PC-9 (cell line): ENCODE measurements at regions not wholly inside any gene's neighbourhood (a gene's known extent, or its start where the extent isn't known, plus 50 kb on each side); places are given as distances from the start of the nearest gene placed in this dataset.

ENCODE experiments used
- BruUV-seq: library from RNA; stranded (reverse); fragments of 400-500 nt; replicated peaks from 2 replicates; lab custom pipeline; 2021; lab: Mats Ljungman, UMichigan
- CTCF ChIA-PET: fragments of 300-600 bp; sonication (Branson Sonifier 250); formaldehyde crosslinking; loops from one replicate; lab custom pipeline; 2022; ENCODE audit warnings: antibody characterized with exemption; lab: Charles Lee
- POLR2A ChIA-PET: fragments of 300-600 bp; sonication (Branson Sonifier 250); formaldehyde crosslinking; loops from one replicate; lab custom pipeline; 2022; ENCODE audit warnings: antibody characterized with exemption; ENCODE audit not compliant: unreplicated experiment; lab: Charles Lee
- DNase-seq, 2 experiments: peaks; one replicate each; pipeline versions ENCODE4 v3.0.0 to v3.0.0-alpha.2; 2015 to 2022; ENCODE audit warnings: mixed read lengths in 1 of 2
- H2AFZ ChIP-seq: fragments of 200-600 bp; sonication (generic); 2 replicates; pipeline ENCODE4 v1.8.1; 2017; ENCODE audit warnings: antibody characterized with exemption
- H3F3A ChIP-seq: fragments of 200-600 bp; sonication (generic); 2 replicates; pipeline ENCODE4 v1.8.1; 2017; ENCODE audit warnings: antibody characterized with exemption, mild to moderate bottlenecking, low read depth; ENCODE audit not compliant: insufficient read depth
- H3K27ac ChIP-seq: fragments of 200-600 bp; sonication (generic); 2 replicates; pipeline ENCODE4 v1.6.1; 2016; ENCODE audit warnings: mixed run types
- H3K27me3 ChIP-seq: fragments of 200-600 bp; sonication (generic); 2 replicates; pipeline ENCODE4 v1.6.1; 2016; ENCODE audit warnings: low read depth, mixed run types; ENCODE audit not compliant: insufficient read depth
- H3K36me3 ChIP-seq: fragments of 200-600 bp; sonication (generic); 2 replicates; pipeline ENCODE4 v1.6.1; 2016; ENCODE audit warnings: low read depth, mixed run types
- H3K4me1 ChIP-seq: fragments of 200-600 bp; sonication (generic); replicated peaks from 2 replicates; pipeline ENCODE4 v1.6.1; 2016; ENCODE audit warnings: mixed run types; ENCODE audit not compliant: insufficient read depth
- H3K4me2 ChIP-seq: fragments of 200-600 bp; sonication (generic); 2 replicates; pipeline ENCODE4 v1.6.1; 2017; ENCODE audit warnings: mixed run types
- H3K4me3 ChIP-seq: fragments of 200-600 bp; sonication (generic); 2 replicates; pipeline ENCODE4 v1.6.1; 2016; ENCODE audit warnings: mixed run types
- H3K79me2 ChIP-seq: fragments of 200-600 bp; sonication (generic); 2 replicates; pipeline ENCODE4 v1.6.1; 2017; ENCODE audit warnings: low read depth, mixed run types
- H3K9me2 ChIP-seq: fragments of 200-600 bp; sonication (generic); 2 replicates; pipeline ENCODE4 v1.8.1; 2017; ENCODE audit warnings: mild to moderate bottlenecking; ENCODE audit not compliant: insufficient read depth
- H3K9me3 ChIP-seq: fragments of 200-600 bp; sonication (generic); 2 replicates; pipeline ENCODE4 v1.8.1; 2016; ENCODE audit warnings: low read depth; ENCODE audit not compliant: insufficient read depth
- H4K20me1 ChIP-seq: fragments of 200-600 bp; sonication (generic); 2 replicates; pipeline ENCODE4 v1.8.1; 2017; ENCODE audit not compliant: insufficient read depth
- CTCF ChIP-seq: fragments of 200-600 bp; sonication (generic); conservative IDR thresholded peaks from 2 replicates; pipeline ENCODE4 v1.6.1; 2017; ENCODE audit warnings: mixed run types, antibody characterized with exemption, mild to moderate bottlenecking, moderate library complexity
- EZH2 ChIP-seq: fragments of 200-600 bp; sonication (generic); IDR thresholded peaks from 2 replicates; pipeline ENCODE4 v1.8.0; 2017; ENCODE audit warnings: antibody characterized with exemption, low read depth
- intact Hi-C: fragments of 100-400 bp; cut with micrococcal nuclease; formaldehyde crosslinking; loops from one replicate; pipeline ENCODE4 v1.10.0; 2022; ENCODE audit not compliant: unreplicated experiment

DNA sequence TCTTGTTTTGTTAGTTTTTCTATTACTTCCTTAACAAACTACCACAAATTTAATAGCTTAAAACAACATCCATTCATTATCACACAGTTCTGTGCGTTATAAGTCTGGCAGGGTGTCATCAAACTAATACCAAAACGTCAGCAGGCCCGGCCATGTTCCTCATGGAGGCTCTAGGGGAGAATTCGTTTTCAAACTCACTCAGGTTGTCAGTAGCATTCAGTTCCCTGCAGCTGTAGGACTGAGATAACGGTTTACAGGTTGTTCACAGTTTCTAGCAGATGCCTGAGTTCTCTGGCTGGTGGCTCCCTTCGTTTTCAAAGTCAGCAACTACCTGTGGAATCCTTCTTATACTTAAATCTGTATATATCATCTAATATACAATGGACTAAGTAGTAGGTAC is 72.5 kb upstream of the PRSS16 start:
- no peaks in the 10 kb centered on the region; the same call in 1 of the 2 replicates for H3K4me1 ChIP-seq
- CTCF ChIA-PET = no interaction called here
- H3K9me2 ChIP-seq = no peaks in the 10 kb centered on the region
- no peak for DNase-seq
- BruUV-seq = no TSS peak
- no peak overlapping the region for H3K4me2 ChIP-seq
- TF ChIP-seq EZH2 (no peak), CTCF (no peak)
- peaks cover 11% of the 10 kb centered on the region for H3F3A ChIP-seq
- no peaks in the 10 kb centered on the region for H3K36me3 ChIP-seq
- intact Hi-C loops = loop anchor here (5.0 kb wide), 1 partner anchor 497 kb away; no protein-coding TSS in a partner anchor
- POLR2A ChIA-PET = no interaction called here
- no peak overlapping the region for H2AFZ ChIP-seq
- H4K20me1 ChIP-seq = no peaks in the 10 kb centered on the region
- no peak overlapping the region for H3K27ac ChIP-seq
- H3K27me3 ChIP-seq = no peaks in the 10 kb centered on the region
- H3K4me3 ChIP-seq = no peak overlapping the region
- no peaks in the 10 kb centered on the region for H3K9me3 ChIP-seq
- no peaks in the 10 kb centered on the region for H3K79me2 ChIP-seq

- ChIA-PET CTCF (interaction anchor here (0.6 kb wide), 1 partner anchor 49 kb away, joined by 3 read pairs; no protein-coding TSS in a partner anchor), POLR2A (interaction anchor here (0.6 kb wide), 1 partner anchor 19 kb away, joined by 7 read pairs; no protein-coding TSS in a partner anchor)
- Histone ChIP-seq H3K4me2 (peak overlapping the region; percentile 83; the same call in 1 of the 2 replicates), H3F3A (peaks cover 6% of the 10 kb centered on the region), H3K27ac (no peak overlapping the region), H4K20me1 (no peaks in the 10 kb centered on the region), H3K36me3 (no peaks in the 10 kb centered on the region), H3K27me3 (no peaks in the 10 kb centered on the region), H3K79me2 (no peaks in the 10 kb centered on the region), H3K9me3 (no peaks in the 10 kb centered on the region), H3K4me3 (peak overlapping the region; percentile 97; the same call in 1 of the 2 replicates), H3K4me1 (no peaks in the 10 kb centered on the region; the same call in 1 of the 2 replicates), H2AFZ (peak overlapping the region; percentile 95; the same call in 1 of the 2 replicates), H3K9me2 (no peaks in the 10 kb centered on the region)
- TF ChIP-seq CTCF (no peak), EZH2 (no peak)
- DNase-seq = no peak
- BruUV-seq = no TSS peak
- intact Hi-C loops = loop anchor here (5.0 kb wide), 1 partner anchor 496 kb away; no protein-coding TSS in a partner anchor
Measured at GRCh38 chr6:27176096-27176495, 71.4 kb upstream of the PRSS16 start.

DNA sequence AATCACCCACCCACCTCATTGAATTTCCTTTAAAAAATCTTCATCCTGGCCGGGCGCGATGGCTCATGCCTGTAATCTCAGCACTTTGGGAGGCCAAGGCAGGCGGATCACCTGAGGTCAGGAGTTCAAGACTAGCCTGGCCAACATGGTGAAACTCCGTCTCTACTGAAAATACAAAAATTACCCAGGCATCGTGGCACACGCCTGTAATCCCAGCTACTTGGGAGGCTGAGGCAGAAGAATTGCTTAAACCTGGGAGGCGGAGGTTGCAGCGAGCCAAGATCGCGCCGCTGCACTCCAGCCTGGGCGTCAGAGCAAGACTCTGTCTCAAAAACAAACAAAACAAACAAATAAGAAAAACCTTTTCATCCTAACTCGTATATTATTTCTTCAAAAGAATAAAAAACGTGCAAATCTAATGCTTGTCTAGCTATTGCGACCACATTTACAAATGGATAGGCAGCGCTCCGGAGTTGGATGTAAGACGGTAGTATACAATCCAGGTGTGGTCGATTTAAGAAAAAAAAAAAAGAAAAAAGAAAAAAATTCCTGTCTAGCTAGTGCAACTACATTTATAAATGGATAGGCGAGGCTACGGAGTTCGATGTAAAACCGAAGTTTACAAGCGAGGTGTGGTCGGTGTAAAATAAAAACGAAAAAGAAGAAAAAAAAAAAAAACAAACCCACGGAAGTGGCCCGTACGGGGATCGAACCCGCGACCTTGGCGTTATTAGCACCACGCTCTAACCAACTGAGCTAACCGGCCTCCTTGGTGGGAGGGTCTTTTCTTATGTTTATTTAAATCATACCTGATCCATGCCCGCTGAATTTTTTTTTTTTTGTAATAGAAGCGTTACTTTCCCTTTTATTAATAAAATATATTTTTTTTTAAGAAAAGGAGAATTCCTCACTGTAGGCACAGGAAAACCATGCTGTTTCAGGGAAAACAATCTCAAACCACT is 70.7 kb upstream of the PRSS16 start:
- POLR2A ChIA-PET = interaction anchor here (0.6 to 1.7 kb wide), 10 partner anchors 11 to 905 kb away, joined by 3 to 24 read pairs (median 9); a partner anchor contains a TSS
- CTCF ChIA-PET = interaction anchor here (0.5 to 1.7 kb wide), 14 partner anchors 11 to 972 kb away, joined by 3 to 19 read pairs (median 4); a partner anchor contains a TSS
- intact Hi-C loops = loop anchor here (5.0 kb wide), 1 partner anchor 495 kb away; no protein-coding TSS in a partner anchor
- Histone ChIP-seq H3K4me2 (peak overlapping the region; percentile 83), H3K27ac (peak overlapping the region; percentile 67), H3K36me3 (no peaks in the 10 kb centered on the region), H3K4me1 (no peaks in the 10 kb centered on the region; the same call in 1 of the 2 replicates), H3F3A (peaks cover 6% of the 10 kb centered on the region), H3K9me3 (no peaks in the 10 kb centered on the region), H3K79me2 (no peaks in the 10 kb centered on the region), H3K9me2 (no peaks in the 10 kb centered on the region), H4K20me1 (no peaks in the 10 kb centered on the region), H3K27me3 (no peaks in the 10 kb centered on the region), H3K4me3 (peak overlapping the region; percentile 97), H2AFZ (peak overlapping the region; percentile 100)
- no TSS peak for BruUV-seq
- peak; percentile 41 to 49 for DNase-seq
- no peak for TF ChIP-seq CTCF
- TF ChIP-seq EZH2 = no peak
